NCI-H748 (cell line): ENCODE measurements at regions not wholly inside any gene's neighbourhood (a gene's known extent, or its start where the extent isn't known, plus 50 kb on each side); places are given as distances from the start of the nearest gene placed in this dataset.
"Not testable (repeated sequence)": the region's sequence is repeated elsewhere in the genome, so short reads cannot be mapped to it uniquely, and the experiment has no call there.

Experiments
- DNase-seq: peaks from one replicate; lab custom pipeline; 2025; ENCODE audit not compliant: unreplicated experiment; lab: John Stamatoyannopoulos, UW

- DNase-seq, result no peak
Measured at GRCh38 chr14:86780461-86780860, 1212.5 kb downstream of the GALC start.

- DNase-seq, result no peak
Measured at GRCh38 chr14:86779416-86779815, 1213.6 kb downstream of the GALC start.

- DNase-seq, result no peak
Measured at GRCh38 chr14:86777963-86778602, 1214.9 kb downstream of the GALC start.

GRCh38 chr14:86775896-86776295 lies 1217.1 kb downstream of the GALC start:
- DNase-seq, result not testable (repeated sequence)

- no peak for DNase-seq
Measured at GRCh38 chr14:86774916-86775315, 1218.1 kb downstream of the GALC start.

GRCh38 chr14:86772075-86772474 lies 1220.9 kb downstream of the GALC start:
- DNase-seq, result no peak

GRCh38 chr14:86770186-86770585 lies 1222.8 kb downstream of the GALC start:
- DNase-seq, result no peak

GRCh38 chr14:86766469-86766868 lies 1226.5 kb downstream of the GALC start:
- no peak for DNase-seq

- no peak for DNase-seq
Measured at GRCh38 chr14:86761611-86762010, 1231.4 kb downstream of the GALC start.

- no peak for DNase-seq
Measured at GRCh38 chr14:86756521-86757190, 1226.7 kb downstream of the FLRT2 start.

GRCh38 chr14:86750488-86750887 lies 1220.5 kb downstream of the FLRT2 start:
- peak; percentile 12 for DNase-seq

GRCh38 chr14:86739761-86740160 lies 1209.8 kb downstream of the FLRT2 start:
- no peak for DNase-seq

- DNase-seq, result not testable (repeated sequence)
Measured at GRCh38 chr14:86731427-86731826, 1201.5 kb downstream of the FLRT2 start.

- DNase-seq, result no peak
Measured at GRCh38 chr14:86723254-86723624, 1193.3 kb downstream of the FLRT2 start.

- DNase-seq, result no peak
Measured at GRCh38 chr14:86722612-86723253, 1192.8 kb downstream of the FLRT2 start.

GRCh38 chr14:86714575-86714974 lies 1184.6 kb downstream of the FLRT2 start:
- DNase-seq, result no peak

GRCh38 chr14:86714153-86714552 lies 1184.2 kb downstream of the FLRT2 start:
- DNase-seq, result no peak

GRCh38 chr14:86712727-86713126 lies 1182.8 kb downstream of the FLRT2 start:
- no peak for DNase-seq

- DNase-seq, result no peak
Measured at GRCh38 chr14:86712176-86712575, 1182.2 kb downstream of the FLRT2 start.

GRCh38 chr14:86708846-86709339 lies 1178.9 kb downstream of the FLRT2 start:
- DNase-seq, result no peak

GRCh38 chr14:86707071-86707470 lies 1177.1 kb downstream of the FLRT2 start:
- no peak for DNase-seq

GRCh38 chr14:86683561-86683960 lies 1153.6 kb downstream of the FLRT2 start:
- DNase-seq, result no peak
